ENCODE measurements at regions not wholly inside any gene's neighbourhood (a gene's known extent, or its start where the extent isn't known, plus 50 kb on each side); places are given as distances from the start of the nearest gene placed in this dataset.

DNA sequence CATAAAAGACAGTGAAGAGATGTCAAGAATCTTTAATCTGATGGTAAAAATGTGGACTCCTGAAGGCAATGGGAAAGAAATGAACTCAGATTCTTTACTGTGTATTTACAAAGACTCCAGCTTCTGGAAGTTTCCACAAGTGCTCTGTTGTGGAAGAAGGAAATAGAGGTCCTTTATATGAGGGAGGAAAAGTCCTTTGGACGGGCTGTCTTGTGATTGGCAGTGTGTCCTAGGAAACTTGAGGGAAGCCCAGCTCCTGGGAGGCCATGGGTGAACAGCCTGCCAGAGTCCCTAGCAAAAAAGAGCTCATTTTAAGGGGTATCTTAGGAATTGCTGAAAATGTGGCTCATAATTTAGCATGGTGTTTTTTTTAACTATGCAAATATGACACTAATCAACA is 92.0 kb downstream of the RNASET2 start:
- no peak overlapping the region for H3K27ac Mint-ChIP-seq
- peaks cover 4% of the 10 kb centered on the region for H3K4me1 Mint-ChIP-seq
- TF ChIP-seq, protein P1, sequence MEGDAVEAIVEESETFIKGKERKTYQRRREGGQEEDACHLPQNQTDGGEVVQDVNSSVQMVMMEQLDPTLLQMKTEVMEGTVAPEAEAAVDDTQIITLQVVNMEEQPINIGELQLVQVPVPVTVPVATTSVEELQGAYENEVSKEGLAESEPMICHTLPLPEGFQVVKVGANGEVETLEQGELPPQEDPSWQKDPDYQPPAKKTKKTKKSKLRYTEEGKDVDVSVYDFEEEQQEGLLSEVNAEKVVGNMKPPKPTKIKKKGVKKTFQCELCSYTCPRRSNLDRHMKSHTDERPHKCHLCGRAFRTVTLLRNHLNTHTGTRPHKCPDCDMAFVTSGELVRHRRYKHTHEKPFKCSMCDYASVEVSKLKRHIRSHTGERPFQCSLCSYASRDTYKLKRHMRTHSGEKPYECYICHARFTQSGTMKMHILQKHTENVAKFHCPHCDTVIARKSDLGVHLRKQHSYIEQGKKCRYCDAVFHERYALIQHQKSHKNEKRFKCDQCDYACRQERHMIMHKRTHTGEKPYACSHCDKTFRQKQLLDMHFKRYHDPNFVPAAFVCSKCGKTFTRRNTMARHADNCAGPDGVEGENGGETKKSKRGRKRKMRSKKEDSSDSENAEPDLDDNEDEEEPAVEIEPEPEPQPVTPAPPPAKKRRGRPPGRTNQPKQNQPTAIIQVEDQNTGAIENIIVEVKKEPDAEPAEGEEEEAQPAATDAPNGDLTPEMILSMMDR (IDR thresholded peaks at IDR 0.05; ENCODE audit: unreplicated experiment): no peak
- H3K27me3 Mint-ChIP-seq (ENCODE audit: low read depth): peaks cover 42% of the 10 kb centered on the region
- H3K36me3 Mint-ChIP-seq: no peaks in the 10 kb centered on the region
- H3K9me3 Mint-ChIP-seq: no peaks in the 10 kb centered on the region
- DNase-seq (ENCODE audit: low spot score in 2 of 2, unreplicated experiment in 2 of 2): no peak
- H3K4me3 Mint-ChIP-seq: no peak overlapping the region

DNA sequence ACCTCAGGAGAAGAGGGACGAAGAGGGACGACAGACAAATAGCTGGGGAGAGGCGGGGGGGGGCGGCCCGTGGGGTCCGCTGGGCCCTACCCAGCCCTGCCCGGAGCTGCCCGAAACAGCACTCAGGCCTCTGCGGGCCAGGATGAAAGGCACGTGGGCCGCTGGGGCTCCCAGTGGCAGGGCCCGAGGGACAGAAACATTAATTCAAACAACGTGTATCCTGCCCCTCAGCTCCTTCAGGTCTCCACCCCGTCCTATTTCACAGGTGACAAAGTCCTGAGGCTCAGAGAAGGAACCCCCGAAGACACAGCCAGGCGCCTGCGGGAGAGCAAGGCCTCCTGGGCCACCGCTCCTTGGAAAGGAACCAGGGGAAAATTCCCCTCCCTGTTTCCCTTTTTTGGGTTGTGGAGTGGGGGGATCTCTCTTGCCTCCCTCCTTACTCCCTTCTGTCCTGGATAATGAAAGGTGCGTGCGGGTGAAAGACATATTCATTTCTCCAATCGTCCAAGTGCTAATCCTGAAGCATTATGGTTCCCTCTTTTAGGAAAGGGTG is 93.3 kb downstream of the RNASET2 start:
- Mint-ChIP-seq H3K4me3 (peak overlapping the region; percentile 87), H3K36me3 (no peaks in the 10 kb centered on the region), H3K27ac (no peak overlapping the region), H3K4me1 (peaks cover 4% of the 10 kb centered on the region), H3K27me3 (ENCODE audit: low read depth) (peaks cover 44% of the 10 kb centered on the region), H3K9me3 (no peaks in the 10 kb centered on the region)
- DNase-seq (ENCODE audit: low spot score in 2 of 2, unreplicated experiment in 2 of 2): no peak
- TF ChIP-seq, protein P1 (IDR thresholded peaks at IDR 0.05; ENCODE audit: unreplicated experiment): no peak

DNA sequence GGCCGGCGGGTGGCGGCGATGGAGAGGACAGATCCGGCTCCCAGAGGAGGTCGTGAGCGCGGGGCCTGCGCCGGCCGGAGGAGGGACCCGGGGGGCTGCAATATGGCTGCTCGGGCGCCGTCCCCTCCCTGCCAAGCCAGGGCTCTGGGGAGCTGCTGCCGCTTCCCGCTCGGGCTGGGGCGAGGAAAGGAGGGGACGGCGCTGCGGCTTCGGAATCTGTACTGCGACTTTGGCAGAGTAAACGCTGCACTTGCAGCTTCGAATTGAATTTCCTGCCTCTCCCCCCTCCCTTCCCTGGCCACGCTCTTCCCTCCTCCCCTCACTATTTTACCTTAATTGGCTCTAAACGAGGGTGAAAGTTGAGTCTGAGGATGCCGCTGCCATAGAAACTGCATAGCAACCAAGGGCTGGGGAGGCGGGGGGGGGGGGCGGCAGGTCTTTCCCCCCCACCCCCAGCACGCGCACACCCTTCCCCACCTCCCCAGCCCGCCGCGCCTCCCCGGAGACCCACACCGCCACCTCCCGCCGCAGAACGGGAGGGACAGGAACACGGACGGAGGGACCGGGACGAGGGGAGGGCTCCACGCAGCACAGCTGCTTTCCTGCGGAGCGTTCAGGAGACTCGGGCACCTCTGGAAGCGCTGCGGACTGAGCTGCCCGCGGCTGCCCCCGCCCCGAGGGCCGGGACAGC is 93.9 kb downstream of the RNASET2 start:
- peaks cover 4% of the 10 kb centered on the region for H3K4me1 Mint-ChIP-seq
- H3K9me3 Mint-ChIP-seq: no peaks in the 10 kb centered on the region
- H3K4me3 Mint-ChIP-seq: peak overlapping the region; percentile 87
- H3K27me3 Mint-ChIP-seq (ENCODE audit: low read depth): peaks cover 44% of the 10 kb centered on the region
- DNase-seq (ENCODE audit: low spot score in 2 of 2, unreplicated experiment in 2 of 2): peak in 1 of 2 experiments; percentile 55
- H3K36me3 Mint-ChIP-seq: no peaks in the 10 kb centered on the region
- no peak overlapping the region for H3K27ac Mint-ChIP-seq
- TF ChIP-seq, protein P1 (IDR thresholded peaks at IDR 0.05; ENCODE audit: unreplicated experiment): no peak

DNA sequence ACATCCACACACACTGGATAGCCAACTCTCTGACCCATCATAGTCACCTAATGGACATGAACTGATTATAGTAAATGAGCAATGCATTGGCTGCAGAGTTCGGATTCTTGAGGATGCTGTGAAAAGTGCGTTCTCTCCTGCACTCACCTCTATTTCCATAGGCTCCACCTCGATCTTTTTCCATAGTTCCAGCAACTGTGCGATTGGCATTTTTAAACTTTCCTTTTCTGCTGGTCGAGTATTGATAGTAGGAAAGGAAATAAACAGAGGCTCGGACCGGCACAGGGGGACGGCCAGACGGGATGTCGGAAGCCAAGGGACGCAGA is 94.4 kb downstream of the RNASET2 start:
- TF ChIP-seq, protein P1 (IDR thresholded peaks at IDR 0.05; ENCODE audit: unreplicated experiment): no peak
- DNase-seq (ENCODE audit: low spot score in 2 of 2, unreplicated experiment in 2 of 2): no peak
- H3K9me3 Mint-ChIP-seq: no peaks in the 10 kb centered on the region
- H3K36me3 Mint-ChIP-seq: no peaks in the 10 kb centered on the region
- H3K4me1 Mint-ChIP-seq: peaks cover 4% of the 10 kb centered on the region
- no peak overlapping the region for H3K27ac Mint-ChIP-seq
- peak overlapping the region; percentile 87 for H3K4me3 Mint-ChIP-seq
- peaks cover 44% of the 10 kb centered on the region for H3K27me3 Mint-ChIP-seq (ENCODE audit: low read depth)

DNA sequence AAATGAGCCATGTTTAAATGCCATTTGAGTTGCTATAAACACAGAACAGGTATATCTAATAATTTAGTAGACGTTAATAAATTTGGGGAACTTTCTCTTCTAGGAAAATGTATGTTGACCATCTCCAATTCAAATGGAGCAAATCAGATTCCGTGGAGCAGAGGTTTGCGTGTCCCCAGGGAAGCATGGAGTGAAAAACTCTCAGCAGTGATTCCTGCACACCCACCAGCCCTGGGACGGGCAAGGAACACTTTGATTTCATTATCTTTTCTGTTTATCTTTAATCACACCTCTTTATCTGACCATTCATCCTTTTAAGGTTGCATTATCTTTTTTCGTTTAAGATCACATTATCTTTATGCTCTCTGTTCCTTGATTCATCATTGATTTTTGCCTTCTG is 95.0 kb downstream of the RNASET2 start:
- no peaks in the 10 kb centered on the region for H3K9me3 Mint-ChIP-seq
- H3K36me3 Mint-ChIP-seq: no peaks in the 10 kb centered on the region
- H3K27me3 Mint-ChIP-seq (ENCODE audit: low read depth): peaks cover 44% of the 10 kb centered on the region
- no peak for DNase-seq (ENCODE audit: low spot score in 2 of 2, unreplicated experiment in 2 of 2)
- H3K4me1 Mint-ChIP-seq: peaks cover 4% of the 10 kb centered on the region
- H3K4me3 Mint-ChIP-seq: peak overlapping the region; percentile 87
- no peak overlapping the region for H3K27ac Mint-ChIP-seq
- TF ChIP-seq, protein P1 (IDR thresholded peaks at IDR 0.05; ENCODE audit: unreplicated experiment): no peak

Data from mesothelial cell of epicardium (in vitro differentiated cells).